A549 (cell line): ENCODE measurements at regions not wholly inside any gene's neighbourhood (a gene's known extent, or its start where the extent isn't known, plus 50 kb on each side); places are given as distances from the start of the nearest gene placed in this dataset.

ENCODE experiments used
- HEYL ChIP-seq: fragments of 250-450 bp; sonication (Bioruptor Pico); IDR thresholded peaks from 2 replicates; pipeline ENCODE4 v1.8.0; 2021; ENCODE audit warnings: mild to moderate bottlenecking, moderate library complexity
- MAFK ChIP-seq: fragments of 450-650 bp; IDR thresholded peaks from 2 replicates; pipeline ENCODE4 v1.6.1; 2014; ENCODE audit not compliant: partially characterized antibody
- POLR2A ChIP-seq: IDR thresholded peaks from 2 replicates; pipeline ENCODE4 v1.6.1; 2012; ENCODE audit warnings: mild to moderate bottlenecking, low read length
- TF ChIP-seq, protein P1 (sequence below): fragments of 150-350 bp; IDR thresholded peaks from 2 replicates; pipeline ENCODE4 v1.6.1; 2014; ENCODE audit warnings: low read depth, mild to moderate bottlenecking, low read length
- TF ChIP-seq, protein P2 (sequence below): fragments of 200-600 bp; sonication (generic); IDR thresholded peaks from 2 replicates; pipeline ENCODE4 v1.6.1; 2016; ENCODE audit warnings: antibody characterized with exemption, mild to moderate bottlenecking, moderate library complexity

- TF ChIP-seq POLR2A: no peak
- TF ChIP-seq HEYL (CRISPR knock-in tag): no peak
- TF ChIP-seq, protein P1, sequence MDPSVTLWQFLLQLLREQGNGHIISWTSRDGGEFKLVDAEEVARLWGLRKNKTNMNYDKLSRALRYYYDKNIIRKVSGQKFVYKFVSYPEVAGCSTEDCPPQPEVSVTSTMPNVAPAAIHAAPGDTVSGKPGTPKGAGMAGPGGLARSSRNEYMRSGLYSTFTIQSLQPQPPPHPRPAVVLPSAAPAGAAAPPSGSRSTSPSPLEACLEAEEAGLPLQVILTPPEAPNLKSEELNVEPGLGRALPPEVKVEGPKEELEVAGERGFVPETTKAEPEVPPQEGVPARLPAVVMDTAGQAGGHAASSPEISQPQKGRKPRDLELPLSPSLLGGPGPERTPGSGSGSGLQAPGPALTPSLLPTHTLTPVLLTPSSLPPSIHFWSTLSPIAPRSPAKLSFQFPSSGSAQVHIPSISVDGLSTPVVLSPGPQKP: no peak
- TF ChIP-seq MAFK: no peak
- TF ChIP-seq, protein P2, sequence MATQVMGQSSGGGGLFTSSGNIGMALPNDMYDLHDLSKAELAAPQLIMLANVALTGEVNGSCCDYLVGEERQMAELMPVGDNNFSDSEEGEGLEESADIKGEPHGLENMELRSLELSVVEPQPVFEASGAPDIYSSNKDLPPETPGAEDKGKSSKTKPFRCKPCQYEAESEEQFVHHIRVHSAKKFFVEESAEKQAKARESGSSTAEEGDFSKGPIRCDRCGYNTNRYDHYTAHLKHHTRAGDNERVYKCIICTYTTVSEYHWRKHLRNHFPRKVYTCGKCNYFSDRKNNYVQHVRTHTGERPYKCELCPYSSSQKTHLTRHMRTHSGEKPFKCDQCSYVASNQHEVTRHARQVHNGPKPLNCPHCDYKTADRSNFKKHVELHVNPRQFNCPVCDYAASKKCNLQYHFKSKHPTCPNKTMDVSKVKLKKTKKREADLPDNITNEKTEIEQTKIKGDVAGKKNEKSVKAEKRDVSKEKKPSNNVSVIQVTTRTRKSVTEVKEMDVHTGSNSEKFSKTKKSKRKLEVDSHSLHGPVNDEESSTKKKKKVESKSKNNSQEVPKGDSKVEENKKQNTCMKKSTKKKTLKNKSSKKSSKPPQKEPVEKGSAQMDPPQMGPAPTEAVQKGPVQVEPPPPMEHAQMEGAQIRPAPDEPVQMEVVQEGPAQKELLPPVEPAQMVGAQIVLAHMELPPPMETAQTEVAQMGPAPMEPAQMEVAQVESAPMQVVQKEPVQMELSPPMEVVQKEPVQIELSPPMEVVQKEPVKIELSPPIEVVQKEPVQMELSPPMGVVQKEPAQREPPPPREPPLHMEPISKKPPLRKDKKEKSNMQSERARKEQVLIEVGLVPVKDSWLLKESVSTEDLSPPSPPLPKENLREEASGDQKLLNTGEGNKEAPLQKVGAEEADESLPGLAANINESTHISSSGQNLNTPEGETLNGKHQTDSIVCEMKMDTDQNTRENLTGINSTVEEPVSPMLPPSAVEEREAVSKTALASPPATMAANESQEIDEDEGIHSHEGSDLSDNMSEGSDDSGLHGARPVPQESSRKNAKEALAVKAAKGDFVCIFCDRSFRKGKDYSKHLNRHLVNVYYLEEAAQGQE: no peak
These were observed 685.6 kb downstream of the CETN3 start for GRCh38 chr5:89723907-89724306.
